Tibial nerve (tissue), 4 donors: ENCODE measurements at regions not wholly inside any gene's neighbourhood (a gene's known extent, or its start where the extent isn't known, plus 50 kb on each side); places are given as distances from the start of the nearest gene placed in this dataset.
"Not testable (repeated sequence)": the region's sequence is repeated elsewhere in the genome, so short reads cannot be mapped to it uniquely, and the experiment has no call there.

Source experiments
- CTCF ChIP-seq, 5 experiments: fragments of 200-600 bp in 3 of 5; fragments of 450-650 bp in 2 of 5; sonication (generic) in 3 of 5; IDR thresholded peaks; one replicate each; pipeline ENCODE4 v1.5.1; 2016 to 2019; ENCODE audit warnings: antibody characterized with exemption in 5 of 5, mild to moderate bottlenecking in 3 of 5, moderate library complexity in 2 of 5
- EP300 ChIP-seq, 2 donors: sonication (generic); formaldehyde crosslinking; IDR thresholded peaks; one replicate each; pipeline ENCODE4 v1.6.1; 2017; ENCODE audit warnings: antibody characterized with exemption in 2 of 2, mild to moderate bottlenecking in 1 of 2
- POLR2A ChIP-seq, 2 donors: fragments of 450-650 bp; IDR thresholded peaks; one replicate each; pipeline ENCODE4 v1.6.1; 2017; ENCODE audit warnings: antibody characterized with exemption in 2 of 2, mild to moderate bottlenecking in 2 of 2, moderate library complexity in 2 of 2

GRCh38 chr2:91501481-91502080, 2810.1 kb downstream of the RPIA start:
- TF ChIP-seq POLR2A, CTCF, EP300 (IDR thresholded peaks at IDR 0.05): not testable (repeated sequence)
